Activated T-cell treated with anti-CD3 and anti-CD28 coated beads for 1 hour (primary cell): ENCODE measurements at regions not wholly inside any gene's neighbourhood (a gene's known extent, or its start where the extent isn't known, plus 50 kb on each side); places are given as distances from the start of the nearest gene placed in this dataset.
"Not testable (repeated sequence)": the region's sequence is repeated elsewhere in the genome, so short reads cannot be mapped to it uniquely, and the experiment has no call there.

Experiments used
- DNase-seq: peaks from one replicate; pipeline ENCODE4 v3.0.0-alpha.2; 2020; ENCODE audit warnings: low read depth

GRCh38 chr2:215744514-215744913, 268.8 kb downstream of the MREG start:
- no peak for DNase-seq

GRCh38 chr2:215743066-215743465, 270.3 kb downstream of the MREG start:
- no peak for DNase-seq

GRCh38 chr2:215742021-215742420, 271.3 kb downstream of the MREG start:
- no peak for DNase-seq

- DNase-seq: no peak
Measured at GRCh38 chr2:215740071-215740470, 273.3 kb downstream of the MREG start.

- no peak for DNase-seq
Measured at GRCh38 chr2:215738351-215738750, 275.0 kb downstream of the MREG start.

- no peak for DNase-seq
Measured at GRCh38 chr2:215737477-215737876, 275.9 kb downstream of the MREG start.

- DNase-seq: no peak
Measured at GRCh38 chr2:215736653-215737290, 276.6 kb downstream of the MREG start.

GRCh38 chr2:215731108-215731658, 282.2 kb downstream of the MREG start:
- DNase-seq: no peak

GRCh38 chr2:215729985-215730620, 283.2 kb downstream of the MREG start:
- DNase-seq: no peak

GRCh38 chr2:215728504-215729065, 284.8 kb downstream of the MREG start:
- DNase-seq: no peak

GRCh38 chr2:215727507-215728503, 285.5 kb downstream of the MREG start:
- DNase-seq: no peak

GRCh38 chr2:215726070-215726469, 287.3 kb downstream of the MREG start:
- no peak for DNase-seq

GRCh38 chr2:215724146-215724545, 288.3 kb upstream of the FN1 start:
- no peak for DNase-seq

GRCh38 chr2:215723631-215724011, 287.8 kb upstream of the FN1 start:
- DNase-seq: no peak

- DNase-seq: no peak
Measured at GRCh38 chr2:215722986-215723630, 287.2 kb upstream of the FN1 start.

GRCh38 chr2:215722125-215722524, 286.3 kb upstream of the FN1 start:
- no peak for DNase-seq

- not testable (repeated sequence) for DNase-seq
Measured at GRCh38 chr2:215721515-215721914, 285.6 kb upstream of the FN1 start.

GRCh38 chr2:215718890-215719289, 283.0 kb upstream of the FN1 start:
- DNase-seq: no peak

GRCh38 chr2:215718436-215718835, 282.6 kb upstream of the FN1 start:
- DNase-seq: no peak

- DNase-seq: no peak
Measured at GRCh38 chr2:215717501-215718381, 281.9 kb upstream of the FN1 start.

- no peak for DNase-seq
Measured at GRCh38 chr2:215716956-215717355, 281.1 kb upstream of the FN1 start.
